ENCODE measurements at regions not wholly inside any gene's neighbourhood (a gene's known extent, or its start where the extent isn't known, plus 50 kb on each side); places are given as distances from the start of the nearest gene placed in this dataset.

DNA sequence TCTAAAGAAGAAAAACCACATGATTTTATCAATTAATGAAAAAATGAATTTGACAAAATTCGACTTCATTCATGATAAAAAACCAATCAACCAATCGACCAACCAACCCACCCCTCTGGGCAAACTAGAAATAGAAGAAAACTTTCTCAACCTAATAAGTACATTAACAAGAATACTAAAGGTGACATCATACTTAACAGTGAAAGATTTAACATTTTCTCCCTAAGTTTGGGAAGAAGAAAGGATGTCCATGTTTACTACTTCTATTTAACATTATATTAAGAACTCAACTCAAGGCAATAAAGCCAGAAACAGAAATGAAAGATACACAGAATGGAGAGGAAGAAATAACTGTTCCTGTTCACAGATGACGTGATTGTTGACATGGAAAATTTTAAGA, 476.1 kb upstream of the MEF2C start:
- no peak for TF ChIP-seq CTCF (conservative IDR thresholded peaks at IDR 0.05; ENCODE audit: low read length)
- TF ChIP-seq EZH2phosphoT487 (IDR thresholded peaks at IDR 0.05; ENCODE audit: borderline replicate concordance, low read depth, low read length): no peak

All from OCI-LY7 (cell line).